ENCODE measurements at regions not wholly inside any gene's neighbourhood (a gene's known extent, or its start where the extent isn't known, plus 50 kb on each side); places are given as distances from the start of the nearest gene placed in this dataset.

DNA sequence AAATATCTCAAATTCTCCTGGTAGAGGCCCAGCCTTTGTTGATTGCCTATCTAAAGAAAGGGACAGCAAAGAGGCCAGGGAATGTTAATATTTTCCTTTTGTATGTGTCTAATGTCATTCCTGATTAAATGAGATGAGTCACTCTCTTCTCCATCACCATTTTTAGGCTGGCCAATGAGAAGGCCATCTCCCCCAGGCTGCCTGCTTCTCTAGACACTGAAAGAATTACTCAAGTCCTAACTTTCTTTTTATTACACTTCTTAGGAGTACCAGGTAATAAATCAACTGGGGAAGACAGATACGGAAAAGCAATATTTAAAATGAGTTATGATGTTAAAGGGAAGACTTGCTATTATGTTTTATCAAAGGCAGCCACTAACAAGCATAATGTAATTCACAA lies 259.2 kb upstream of the SORL1-AS1 start:
- H3K9me3 ChIP-seq = no peaks in the 10 kb centered on the region
- TF ChIP-seq CTCF (IDR thresholded peaks at IDR 0.05) (no peak), POLR2A (IDR thresholded peaks at IDR 0.05) (no peak)
- no peak overlapping the region for H3K27ac ChIP-seq

GRCh38 chr11:121711236-121711635 lies 258.5 kb upstream of the SORL1-AS1 start:
- Histone ChIP-seq H3K4me1 (no peaks in the 10 kb centered on the region), H3K9me3 (no peaks in the 10 kb centered on the region), H3K4me3 (no peak overlapping the region), H3K36me3 (no peaks in the 10 kb centered on the region), H3K27ac (no peak overlapping the region), H3K27me3 (no peaks in the 10 kb centered on the region)
- no peak for TF ChIP-seq CTCF (IDR thresholded peaks at IDR 0.05)
- TF ChIP-seq POLR2A (IDR thresholded peaks at IDR 0.05) = no peak
- DNase-seq = no peak

More for the DNA sequence above, 259.2 kb upstream of the SORL1-AS1 start:
- H3K4me3 ChIP-seq = no peak overlapping the region
- H3K27me3 ChIP-seq = no peaks in the 10 kb centered on the region
- no peak for DNase-seq
- H3K36me3 ChIP-seq = no peaks in the 10 kb centered on the region
- no peaks in the 10 kb centered on the region for H3K4me1 ChIP-seq

- no peaks in the 10 kb centered on the region for H3K9me3 ChIP-seq
- H3K27me3 ChIP-seq = no peaks in the 10 kb centered on the region
- DNase-seq = no peak
- no peaks in the 10 kb centered on the region for H3K36me3 ChIP-seq
- no peaks in the 10 kb centered on the region for H3K4me1 ChIP-seq
- H3K27ac ChIP-seq = no peak overlapping the region
- no peak overlapping the region for H3K4me3 ChIP-seq
- TF ChIP-seq POLR2A (IDR thresholded peaks at IDR 0.05) (no peak), CTCF (IDR thresholded peaks at IDR 0.05) (no peak)
Measured at GRCh38 chr11:121706884-121707420, 254.2 kb upstream of the SORL1-AS1 start.

GRCh38 chr11:121703201-121703600 lies 250.4 kb upstream of the SORL1-AS1 start:
- Histone ChIP-seq H3K27me3 (no peaks in the 10 kb centered on the region), H3K27ac (no peak overlapping the region), H3K36me3 (no peaks in the 10 kb centered on the region), H3K9me3 (no peaks in the 10 kb centered on the region), H3K4me3 (no peak overlapping the region), H3K4me1 (no peaks in the 10 kb centered on the region)
- no peak for DNase-seq
- TF ChIP-seq POLR2A (IDR thresholded peaks at IDR 0.05) = no peak
- no peak for TF ChIP-seq CTCF (IDR thresholded peaks at IDR 0.05)

DNA sequence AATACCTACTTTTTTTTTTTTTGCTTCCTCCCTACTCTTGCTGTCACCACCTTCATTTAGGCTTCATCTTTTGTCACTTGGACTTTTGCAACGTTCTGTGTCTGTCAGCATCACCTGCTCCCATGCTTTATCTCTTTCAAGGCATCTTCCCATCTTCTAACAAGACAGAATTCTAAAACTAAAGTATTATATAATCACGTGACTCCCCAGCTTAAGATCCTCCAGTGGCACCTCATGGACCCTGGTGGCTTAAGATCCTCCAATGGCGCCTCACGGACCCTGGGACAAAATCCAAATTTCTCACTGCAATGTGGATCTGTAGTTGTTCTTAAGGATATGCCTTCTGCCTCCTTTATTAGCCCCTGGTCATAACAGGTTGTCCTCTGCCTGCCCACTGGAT lies 248.2 kb upstream of the SORL1-AS1 start:
- no peak for DNase-seq
- no peak overlapping the region for H3K4me3 ChIP-seq

More for the DNA sequence above, 248.2 kb upstream of the SORL1-AS1 start:
- H3K36me3 ChIP-seq = no peaks in the 10 kb centered on the region
- H3K27ac ChIP-seq = no peak overlapping the region
- TF ChIP-seq POLR2A (IDR thresholded peaks at IDR 0.05) = no peak
- no peak for TF ChIP-seq CTCF (IDR thresholded peaks at IDR 0.05)
- no peaks in the 10 kb centered on the region for H3K4me1 ChIP-seq
- no peaks in the 10 kb centered on the region for H3K27me3 ChIP-seq
- no peaks in the 10 kb centered on the region for H3K9me3 ChIP-seq

All from Peyer's patch (tissue), 4 donors.